Upper lobe of left lung (tissue), 6 donors: ENCODE measurements at regions not wholly inside any gene's neighbourhood (a gene's known extent, or its start where the extent isn't known, plus 50 kb on each side); places are given as distances from the start of the nearest gene placed in this dataset.
"Not testable (repeated sequence)": the region's sequence is repeated elsewhere in the genome, so short reads cannot be mapped to it uniquely, and the experiment has no call there.

Experiments
- ATAC-seq, 2 donors: fragments of 200-7000 bp; cut with Tn5 transposase; one replicate each; pipeline ENCODE4 v1.9.1; 2022; ENCODE audit warnings: mild to moderate bottlenecking in 2 of 2, moderate library complexity in 2 of 2; ENCODE audit not compliant: low FRiP score in 2 of 2
- DNase-seq, 2 donors: peaks; one replicate each; pipeline ENCODE4 v3.0.0-alpha.2; 2019 to 2020
- H3K27ac ChIP-seq, 4 donors: fragments of 200-600 bp; sonication (generic); one replicate each; pipeline ENCODE4 v1.5.1; 2016 to 2019
- H3K27me3 ChIP-seq, 4 donors: fragments of 200-600 bp; sonication (generic); one replicate each; pipeline ENCODE4 v1.5.1; 2017 to 2019
- H3K36me3 ChIP-seq, 4 donors: fragments of 200-600 bp; sonication (generic); one replicate each; pipeline ENCODE4 v1.5.1; 2016 to 2019
- H3K4me1 ChIP-seq, 4 donors: fragments of 200-600 bp; sonication (generic); one replicate each; pipeline ENCODE4 v1.5.1; 2018 to 2019
- H3K4me3 ChIP-seq, 4 donors: fragments of 200-600 bp; sonication (generic); one replicate each; pipeline ENCODE4 v1.5.1; 2017 to 2019; ENCODE audit warnings: mild to moderate bottlenecking in 2 of 4, moderate library complexity in 1 of 4
- H3K9me3 ChIP-seq, 4 donors: fragments of 200-600 bp; sonication (generic); one replicate each; pipeline ENCODE4 v1.5.1; 2018 to 2019
- CTCF ChIP-seq, 6 experiments: fragments of 450-650 bp in 4 of 6; fragments of 200-600 bp in 2 of 6; sonication (generic) in 2 of 6; IDR thresholded peaks; one replicate each; pipeline ENCODE4 v1.5.1; 2016 to 2019; ENCODE audit warnings: antibody characterized with exemption in 6 of 6
- EP300 ChIP-seq, 4 donors: sonication (generic); formaldehyde crosslinking; IDR thresholded peaks; one replicate each; pipeline ENCODE4 v1.5.1; 2017; ENCODE audit warnings: antibody characterized with exemption in 4 of 4, control low read depth in 2 of 4
- POLR2A ChIP-seq, 4 donors: fragments of 450-650 bp; IDR thresholded peaks; one replicate each; pipeline ENCODE4 v1.5.1; 2016 to 2017; ENCODE audit warnings: antibody characterized with exemption in 4 of 4, mild to moderate bottlenecking in 2 of 4
- POLR2AphosphoS5 ChIP-seq, 2 donors: sonication (generic); formaldehyde crosslinking; IDR thresholded peaks; one replicate each; pipeline ENCODE4 v1.5.1; 2017; ENCODE audit warnings: antibody characterized with exemption in 2 of 2
- WGBS, 2 donors: methylation state at CpG; one replicate each; pipeline ENCODE4 v1.1.5; 2017 to 2018; 5-methylcytosine and 5-hydroxymethylcytosine counted together
- donor health status: DM: no; HTN: no; CAD: no; lungs with moderate emphysema.
- donor health status: DM: no; HTN: yes; CAD: no; lungs with severe emphysema.

DNA sequence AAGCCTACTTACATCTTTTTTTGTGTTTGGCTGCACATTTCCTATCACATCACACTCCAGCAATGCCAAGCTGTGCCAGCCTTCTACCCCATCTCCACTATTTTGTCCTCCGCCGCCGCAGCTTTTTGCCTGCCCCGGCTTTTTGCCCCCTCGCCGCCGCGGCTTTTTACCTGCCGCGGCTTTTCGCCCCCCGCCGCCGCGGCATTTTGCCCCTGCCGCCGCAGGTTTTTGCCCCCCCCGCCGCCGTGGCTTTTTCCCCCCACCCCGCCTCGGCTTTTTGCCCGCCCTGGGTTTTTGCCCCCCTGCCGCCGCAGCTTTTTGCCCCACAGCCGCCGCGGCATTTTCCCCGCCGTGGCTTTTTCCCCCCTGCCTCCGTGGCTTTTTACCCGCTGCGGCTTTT, 506.0 kb downstream of the ZNF37A start:
- no peaks in the 10 kb centered on the region for H3K36me3 ChIP-seq
- DNase-seq (peak in 1 of 2 donors; percentile 44), ATAC-seq (no peak)
- peaks cover 0 to 37% (median 3%) of the 10 kb centered on the region in 4 donors for H3K9me3 ChIP-seq
- no peak overlapping the region for H3K4me3 ChIP-seq
- WGBS, 2 donors: 68 to 80% methylated on average over 17 to 33 of the region's 33 CpGs
- H3K27me3 ChIP-seq: no peaks in the 10 kb centered on the region
- no peak overlapping the region for H3K27ac ChIP-seq
- TF ChIP-seq EP300 (IDR thresholded peaks at IDR 0.05) (no peak), CTCF (IDR thresholded peaks at IDR 0.05) (no peak), POLR2A (IDR thresholded peaks at IDR 0.05) (no peak), POLR2AphosphoS5 (IDR thresholded peaks at IDR 0.05) (no peak)
- H3K4me1 ChIP-seq: no peaks in the 10 kb centered on the region

- DNase-seq (peak in 1 of 2 donors; percentile 54), ATAC-seq (no peak)
- no peaks in the 10 kb centered on the region for H3K36me3 ChIP-seq
- WGBS, 2 donors: 62 to 69% methylated on average over 9 to 46 of the region's 46 CpGs
- no peak for TF ChIP-seq POLR2A (IDR thresholded peaks at IDR 0.05)
- TF ChIP-seq EP300 (IDR thresholded peaks at IDR 0.05): no peak
- TF ChIP-seq CTCF (IDR thresholded peaks at IDR 0.05): no peak
- no peak for TF ChIP-seq POLR2AphosphoS5 (IDR thresholded peaks at IDR 0.05)
- no peaks in the 10 kb centered on the region for H3K27me3 ChIP-seq
- H3K27ac ChIP-seq: no peak overlapping the region
- H3K4me3 ChIP-seq: no peak overlapping the region
- H3K9me3 ChIP-seq: peaks cover 0 to 42% (median 3%) of the 10 kb centered on the region in 4 donors
- no peaks in the 10 kb centered on the region for H3K4me1 ChIP-seq
These were observed 506.6 kb downstream of the ZNF37A start for GRCh38 chr10:38600696-38601095.

DNA sequence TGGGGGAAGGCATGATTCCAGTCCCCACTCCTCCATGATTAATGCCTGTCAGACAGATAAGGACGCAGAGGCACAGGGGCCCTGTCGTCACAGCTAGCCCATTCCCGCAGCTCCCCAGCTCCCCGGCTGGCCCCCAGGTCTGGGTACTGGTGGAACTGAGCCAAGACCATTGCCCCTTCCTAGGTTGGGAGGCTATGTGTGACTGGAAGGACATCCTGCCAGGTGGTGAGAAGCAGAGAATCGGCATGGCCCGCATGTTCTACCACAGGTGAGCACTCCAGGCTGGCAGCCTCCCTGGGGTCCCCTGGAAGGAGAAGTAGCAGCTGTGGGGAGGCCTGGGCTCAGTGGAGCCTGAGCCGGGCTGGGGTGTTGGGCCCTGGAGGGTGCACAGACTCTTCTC, 509.5 kb downstream of the ZNF37A start:
- not testable (repeated sequence) for ATAC-seq, H3K27me3 ChIP-seq, H3K36me3 ChIP-seq, H3K4me3 ChIP-seq, H3K27ac ChIP-seq, H3K4me1 ChIP-seq
- peaks cover 0 to 52% (median 3%) of the 10 kb centered on the region in 4 donors for H3K9me3 ChIP-seq
- 76 to 100% methylated on average over 1 to 3 of the region's 7 CpGs for WGBS, 2 donors
- peak in 1 of 2 donors; percentile 32 for DNase-seq

DNA sequence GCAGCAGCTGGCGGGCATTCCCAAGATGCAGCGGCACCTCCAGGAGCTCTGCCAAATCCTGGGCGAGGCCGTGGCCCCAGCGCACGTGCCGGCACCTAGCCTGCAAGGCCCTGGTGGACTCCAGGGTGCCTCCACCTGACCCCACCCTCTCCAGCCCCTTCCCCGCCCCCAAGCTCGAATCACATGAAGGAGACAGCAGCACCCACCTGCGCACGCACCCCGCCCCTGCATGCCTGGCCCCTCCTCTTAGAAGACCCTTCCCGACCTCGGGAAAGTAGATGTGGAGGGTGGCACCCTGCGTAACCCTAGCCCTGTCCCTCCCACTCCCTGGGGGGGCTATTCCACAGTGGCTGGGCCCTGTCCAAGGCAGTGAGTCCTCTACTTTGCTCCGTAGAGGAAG, 510.3 kb downstream of the ZNF37A start:
- not testable (repeated sequence) for ATAC-seq, H3K27ac ChIP-seq, H3K4me3 ChIP-seq, H3K27me3 ChIP-seq, H3K36me3 ChIP-seq, H3K4me1 ChIP-seq
- H3K9me3 ChIP-seq: peaks cover 0 to 52% (median 3%) of the 10 kb centered on the region in 4 donors
- 90% methylated on average over 12 of the region's 16 CpGs; no CpG with 5 or more reads in 1 of the 2 donors for WGBS, 2 donors
- DNase-seq: peak in 1 of 2 donors; percentile 67

- Histone ChIP-seq H3K4me1 (no peaks in the 10 kb centered on the region), H3K36me3 (no peaks in the 10 kb centered on the region), H3K27me3 (no peaks in the 10 kb centered on the region), H3K9me3 (peaks cover 0 to 54% (median 3%) of the 10 kb centered on the region in 4 donors), H3K27ac (no peak overlapping the region), H3K4me3 (no peak overlapping the region)
- WGBS, 2 donors: 81 to 82% methylated on average over 10 to 11 of the region's 17 CpGs
- peak in 1 of 2 donors; percentile 69 for DNase-seq
- TF ChIP-seq POLR2AphosphoS5 (IDR thresholded peaks at IDR 0.05): no peak
- TF ChIP-seq POLR2A (IDR thresholded peaks at IDR 0.05): no peak
- no peak for TF ChIP-seq CTCF (IDR thresholded peaks at IDR 0.05)
- no peak for TF ChIP-seq EP300 (IDR thresholded peaks at IDR 0.05)
- ATAC-seq: no peak
These were observed 511.1 kb downstream of the ZNF37A start for GRCh38 chr10:38605153-38605661.

GRCh38 chr10:38615596-38615995, 521.5 kb downstream of the ZNF37A start:
- H3K4me3 ChIP-seq, H3K27ac ChIP-seq, ATAC-seq, H3K4me1 ChIP-seq, H3K27me3 ChIP-seq, H3K36me3 ChIP-seq: not testable (repeated sequence)
- WGBS, 2 donors: 80 to 88% methylated on average over 15 to 20 of the region's 20 CpGs
- DNase-seq: peak in 1 of 2 donors; percentile 72
- peaks cover 0 to 11% (median 0%) of the 10 kb centered on the region in 4 donors for H3K9me3 ChIP-seq

GRCh38 chr10:38619831-38620230, 525.7 kb downstream of the ZNF37A start:
- not testable (repeated sequence) for H3K4me3 ChIP-seq, ATAC-seq, DNase-seq, H3K27ac ChIP-seq, H3K9me3 ChIP-seq, H3K36me3 ChIP-seq, H3K4me1 ChIP-seq, H3K27me3 ChIP-seq
- WGBS, 2 donors: 22 to 35% methylated on average over 1 of the region's 1 CpG

DNA sequence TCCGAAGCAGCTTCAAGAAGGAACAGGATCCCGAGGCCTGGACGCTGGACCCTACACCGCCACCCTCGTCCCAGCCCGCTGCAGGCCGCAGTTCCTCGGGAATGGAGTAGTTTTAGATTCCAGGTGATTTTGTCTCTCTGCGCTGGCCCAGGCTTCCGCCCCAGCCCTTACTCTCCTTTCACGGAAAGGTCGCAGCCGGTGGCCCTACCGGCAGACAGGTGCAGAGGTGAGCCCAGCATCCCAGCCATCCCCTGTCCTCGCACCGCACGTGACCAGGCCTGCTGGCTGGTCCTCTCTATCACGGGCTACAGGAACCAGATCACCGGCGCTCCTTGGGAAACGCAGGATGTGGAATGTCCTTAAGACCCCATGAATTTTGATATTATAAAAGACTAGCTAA, 541.5 kb downstream of the ZNF37A start:
- not testable (repeated sequence) for H3K4me1 ChIP-seq, H3K36me3 ChIP-seq, H3K27ac ChIP-seq, H3K4me3 ChIP-seq, ATAC-seq, H3K27me3 ChIP-seq, H3K9me3 ChIP-seq
- WGBS, 2 donors: 80 to 88% methylated on average over 21 of the region's 21 CpGs
- DNase-seq: peak in 1 of 2 donors; percentile 59
